IPS DF 6.9 (cell line): ENCODE measurements at regions not wholly inside any gene's neighbourhood (a gene's known extent, or its start where the extent isn't known, plus 50 kb on each side); places are given as distances from the start of the nearest gene placed in this dataset.

Experiments used
- DNase-seq: peaks from one replicate; pipeline ENCODE4 v3.0.0-alpha.2; 2013; ENCODE audit warnings: low read depth, low spot score
- H3K27ac ChIP-seq: one replicate; pipeline ENCODE4 v1.5.1; 2013; ENCODE audit warnings: low read length, control low read depth
- H3K27me3 ChIP-seq: 2 replicates; pipeline ENCODE4 v1.6.1; 2013; ENCODE audit warnings: mild to moderate bottlenecking, low read length; ENCODE audit not compliant: control insufficient read depth, insufficient read depth
- H3K36me3 ChIP-seq: 2 replicates; pipeline ENCODE4 v1.6.1; 2013; ENCODE audit warnings: low read length; ENCODE audit not compliant: control insufficient read depth, insufficient read depth
- H3K4me1 ChIP-seq: 2 replicates; pipeline ENCODE4 v1.6.1; 2013; ENCODE audit warnings: low read length; ENCODE audit not compliant: control insufficient read depth, insufficient read depth
- H3K4me3 ChIP-seq: 2 replicates; pipeline ENCODE4 v1.5.1; 2013; ENCODE audit warnings: mild to moderate bottlenecking, low read length
- H3K9me3 ChIP-seq: 2 replicates; pipeline ENCODE4 v1.6.1; 2013; ENCODE audit warnings: low read length, inconsistent platforms; ENCODE audit not compliant: control insufficient read depth, insufficient read depth
- WGBS: extraction: QIAGEN DNeasy Blood & Tissue Kit; methylation state at CpG from one replicate; pipeline ENCODE4 v1.1.7; 2013; ENCODE audit warnings: mixed read lengths, missing lambda C conversion rate; ENCODE audit not compliant: insufficient read length, insufficient coverage; 5-methylcytosine and 5-hydroxymethylcytosine counted together

GRCh38 chr3:127374086-127375010, 86.5 kb upstream of the PRR20G start:
- no CpG with 5 or more reads among the region's 12 CpGs for WGBS
- no peak for DNase-seq

GRCh38 chr3:127373441-127374085, 85.7 kb upstream of the PRR20G start:
- no peak overlapping the region for H3K4me3 ChIP-seq
- DNase-seq = no peak
- no CpG with 5 or more reads among the region's 9 CpGs for WGBS

More at GRCh38 chr3:127374086-127375010, 86.5 kb upstream of the PRR20G start:
- H3K27me3 ChIP-seq = no peaks in the 10 kb centered on the region
- H3K27ac ChIP-seq = no peak overlapping the region
- H3K36me3 ChIP-seq = no peaks in the 10 kb centered on the region
- H3K9me3 ChIP-seq = no peaks in the 10 kb centered on the region
- H3K4me3 ChIP-seq = no peak overlapping the region
- H3K4me1 ChIP-seq = no peaks in the 10 kb centered on the region

GRCh38 chr3:127371846-127372245, 84.0 kb upstream of the PRR20G start:
- Histone ChIP-seq H3K4me1 (no peaks in the 10 kb centered on the region), H3K27ac (no peak overlapping the region), H3K27me3 (no peaks in the 10 kb centered on the region), H3K36me3 (no peaks in the 10 kb centered on the region), H3K4me3 (no peak overlapping the region), H3K9me3 (no peaks in the 10 kb centered on the region)
- no peak for DNase-seq
- no CpG with 5 or more reads among the region's 6 CpGs for WGBS

More at GRCh38 chr3:127373441-127374085, 85.7 kb upstream of the PRR20G start:
- H3K36me3 ChIP-seq = no peaks in the 10 kb centered on the region
- H3K9me3 ChIP-seq = no peaks in the 10 kb centered on the region
- H3K4me1 ChIP-seq = no peaks in the 10 kb centered on the region
- no peak overlapping the region for H3K27ac ChIP-seq
- H3K27me3 ChIP-seq = no peaks in the 10 kb centered on the region

GRCh38 chr3:127371334-127371733, 83.5 kb upstream of the PRR20G start:
- Histone ChIP-seq H3K36me3 (no peaks in the 10 kb centered on the region), H3K4me1 (no peaks in the 10 kb centered on the region), H3K27ac (no peak overlapping the region), H3K27me3 (no peaks in the 10 kb centered on the region), H3K4me3 (no peak overlapping the region), H3K9me3 (no peaks in the 10 kb centered on the region)
- no CpG with 5 or more reads among the region's 10 CpGs for WGBS
- DNase-seq = no peak

DNA sequence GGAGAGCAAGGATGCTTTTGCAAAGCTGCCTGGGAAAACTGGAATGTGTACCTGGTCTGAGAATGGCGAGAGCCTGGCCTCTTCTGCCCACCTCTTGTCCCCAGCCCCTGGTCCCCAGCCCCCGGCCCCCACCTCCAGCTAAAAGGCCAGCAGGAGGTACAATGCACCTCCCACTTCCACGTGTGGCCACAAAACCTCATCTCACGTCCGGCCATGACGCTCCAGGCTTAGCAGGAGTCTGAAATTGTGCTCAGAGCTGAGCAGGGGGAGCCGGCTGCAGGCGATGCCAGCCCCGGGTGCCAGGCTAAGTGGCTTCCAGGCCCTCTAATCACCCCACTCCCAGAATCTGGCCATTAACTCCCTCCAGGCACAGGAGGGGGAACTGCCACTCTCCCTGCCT, 83.1 kb upstream of the PRR20G start:
- no peaks in the 10 kb centered on the region for H3K36me3 ChIP-seq
- H3K9me3 ChIP-seq = no peaks in the 10 kb centered on the region
- no peaks in the 10 kb centered on the region for H3K27me3 ChIP-seq
- H3K27ac ChIP-seq = no peak overlapping the region
- no peaks in the 10 kb centered on the region for H3K4me1 ChIP-seq
- no CpG with 5 or more reads among the region's 9 CpGs for WGBS
- no peak overlapping the region for H3K4me3 ChIP-seq
- DNase-seq = no peak

DNA sequence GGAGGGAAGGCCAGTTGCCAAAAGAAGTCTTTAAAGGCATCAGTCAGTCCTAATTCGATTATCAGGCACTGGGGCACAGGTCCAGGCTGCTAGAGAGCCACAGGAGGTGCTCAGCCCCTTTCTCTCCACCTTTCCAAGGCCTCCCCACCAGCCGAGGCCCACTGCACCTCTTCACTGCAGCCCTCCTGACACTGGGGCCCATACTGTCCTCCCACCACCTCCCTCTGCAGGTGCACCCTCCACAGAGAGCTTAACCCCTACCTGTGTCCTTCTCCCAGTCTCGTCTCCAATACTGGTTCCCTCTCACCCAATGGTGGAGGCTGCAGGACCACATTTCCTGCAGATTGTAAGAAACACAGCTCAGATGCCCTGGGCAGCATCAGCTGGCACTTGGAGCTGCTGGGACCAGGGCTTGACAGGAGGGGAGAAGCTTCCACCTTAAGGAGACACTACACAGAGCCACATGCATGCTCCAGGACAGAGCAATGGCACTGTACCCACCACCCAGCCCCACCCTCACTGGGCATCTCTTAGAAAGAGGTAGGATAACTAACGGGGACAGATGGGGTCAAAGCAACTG, 81.6 kb upstream of the PRR20G start:
- no peak overlapping the region for H3K4me3 ChIP-seq
- no CpG with 5 or more reads among the region's 4 CpGs for WGBS
- H3K36me3 ChIP-seq = no peaks in the 10 kb centered on the region
- H3K9me3 ChIP-seq = no peaks in the 10 kb centered on the region
- no peak overlapping the region for H3K27ac ChIP-seq
- no peaks in the 10 kb centered on the region for H3K27me3 ChIP-seq
- no peaks in the 10 kb centered on the region for H3K4me1 ChIP-seq
- DNase-seq = no peak

DNA sequence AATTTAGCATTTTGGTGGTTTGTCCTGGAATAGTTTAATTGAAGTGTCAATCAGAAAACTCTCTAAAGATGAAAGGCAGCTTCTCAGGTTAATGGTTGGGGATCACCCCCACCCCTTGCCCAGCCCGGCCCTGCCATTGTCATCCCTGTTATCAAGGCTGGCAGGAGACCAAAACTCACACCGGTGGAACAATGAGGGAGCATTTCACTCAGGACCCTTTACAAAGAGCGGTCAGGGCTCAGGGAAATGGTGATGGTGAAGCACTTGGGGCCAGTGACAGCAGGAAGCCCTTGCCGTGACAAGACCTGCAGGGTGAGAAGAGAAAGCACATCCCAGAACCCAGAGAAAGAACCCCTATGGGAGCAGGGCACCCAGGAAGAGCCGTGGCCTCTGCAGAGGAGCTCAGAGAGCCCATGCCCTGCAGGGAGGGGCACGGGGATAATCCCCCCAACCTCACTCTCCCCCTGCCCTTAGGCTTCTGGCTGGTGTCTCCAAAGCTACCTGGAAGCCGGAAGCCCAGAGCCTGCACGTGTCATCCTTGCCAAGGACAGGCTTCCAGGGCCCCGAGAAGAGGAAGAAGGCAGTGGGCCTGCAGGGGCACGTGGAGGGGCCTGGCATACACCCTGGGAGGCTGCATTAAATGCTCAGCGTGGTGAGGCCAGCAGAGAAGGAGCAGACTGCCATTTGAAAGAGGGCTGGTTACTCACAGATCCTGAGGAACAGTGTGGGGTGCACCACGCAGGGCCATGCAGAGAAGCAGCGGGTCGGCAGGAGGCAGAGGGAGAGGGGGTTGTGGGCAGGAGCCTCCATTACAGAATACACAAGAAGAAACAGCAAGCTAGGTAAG, 80.6 kb upstream of the PRR20G start:
- no peaks in the 10 kb centered on the region for H3K4me1 ChIP-seq
- no peaks in the 10 kb centered on the region for H3K27me3 ChIP-seq
- H3K9me3 ChIP-seq = no peaks in the 10 kb centered on the region
- no peak overlapping the region for H3K27ac ChIP-seq
- no peak overlapping the region for H3K4me3 ChIP-seq
- H3K36me3 ChIP-seq = no peaks in the 10 kb centered on the region
- no peak for DNase-seq
- no CpG with 5 or more reads among the region's 14 CpGs for WGBS

GRCh38 chr3:127367593-127367992, 79.7 kb upstream of the PRR20G start:
- Histone ChIP-seq H3K27me3 (no peaks in the 10 kb centered on the region), H3K9me3 (no peaks in the 10 kb centered on the region), H3K36me3 (no peaks in the 10 kb centered on the region), H3K27ac (no peak overlapping the region), H3K4me3 (no peak overlapping the region), H3K4me1 (no peaks in the 10 kb centered on the region)
- no peak for DNase-seq
- no CpG with 5 or more reads among the region's 13 CpGs for WGBS

GRCh38 chr3:127366383-127366782, 78.5 kb upstream of the PRR20G start:
- no peaks in the 10 kb centered on the region for H3K27me3 ChIP-seq
- H3K27ac ChIP-seq = no peak overlapping the region
- H3K4me3 ChIP-seq = no peak overlapping the region
- no peaks in the 10 kb centered on the region for H3K36me3 ChIP-seq
- DNase-seq = no peak
- H3K4me1 ChIP-seq = no peaks in the 10 kb centered on the region
- no peaks in the 10 kb centered on the region for H3K9me3 ChIP-seq
- WGBS = no CpG with 5 or more reads among the region's 6 CpGs
